ENCODE measurements at regions not wholly inside any gene's neighbourhood (a gene's known extent, or its start where the extent isn't known, plus 50 kb on each side); places are given as distances from the start of the nearest gene placed in this dataset.

DNA sequence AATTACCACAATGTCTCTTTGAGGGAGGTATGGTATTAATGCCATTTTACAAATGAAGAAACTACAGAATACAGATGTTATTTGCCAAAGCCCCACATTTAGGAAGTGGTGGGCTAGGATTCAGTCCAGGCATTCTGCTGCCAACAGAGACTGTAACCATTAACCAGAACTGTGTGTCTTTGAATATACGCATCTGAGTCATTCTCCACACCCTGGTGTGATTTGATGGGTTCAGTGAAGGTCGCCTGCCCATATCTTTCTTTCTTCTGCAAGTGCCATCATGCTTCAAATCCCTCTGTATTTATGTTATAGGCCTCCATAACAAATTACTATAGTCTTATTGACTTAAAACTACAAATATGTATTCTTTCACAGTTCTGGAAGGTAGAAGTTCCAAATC is 479.0 kb upstream of the DCC start (continued):
- no peak for TF ChIP-seq FOXS1 (CRISPR knock-in tag; IDR thresholded peaks at IDR 0.05)
- no peak for TF ChIP-seq FOSL2 (IDR thresholded peaks at IDR 0.05)
- no peak for TF ChIP-seq FOSL2 (CRISPR knock-in tag; IDR thresholded peaks at IDR 0.05)

DNA sequence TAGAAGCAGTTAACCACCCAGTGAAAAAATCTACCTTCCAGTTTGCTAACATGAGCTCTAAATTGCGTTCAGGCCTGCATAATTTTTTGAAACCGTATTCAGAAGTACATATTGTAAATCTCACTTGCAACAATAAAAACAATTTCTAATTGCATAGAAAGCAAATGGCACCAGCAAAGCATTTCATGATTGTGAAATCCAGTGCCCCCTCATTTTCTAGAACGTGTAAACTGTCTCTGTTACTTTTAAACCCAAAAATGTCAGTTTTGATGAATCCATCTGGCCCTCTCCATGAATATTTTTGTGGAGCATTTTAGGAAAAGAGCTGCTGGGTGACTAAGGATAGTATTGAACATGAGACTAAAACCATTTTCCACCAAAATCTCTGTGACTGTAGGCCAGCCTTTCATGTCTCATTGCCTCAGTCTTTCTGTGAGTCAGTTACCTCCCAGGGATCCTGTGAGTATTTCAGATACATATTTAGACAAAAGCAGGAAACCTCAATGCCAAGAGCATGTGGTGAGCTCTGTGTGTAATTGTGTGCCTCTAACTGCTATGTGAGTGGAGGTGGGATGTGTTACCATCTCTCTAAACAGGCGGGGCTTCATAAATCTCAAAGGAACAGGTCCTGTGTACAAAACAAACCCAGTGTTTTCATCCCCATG is 477.8 kb upstream of the DCC start:
- FAIRE-seq (no peak), DNase-seq (ENCODE audit: low read depth in 1 of 2, low spot score in 1 of 2) (no peak), ATAC-seq (no peak)
- Histone ChIP-seq H3K4me1 (no peaks in the 10 kb centered on the region), H3K4me2 (no peak overlapping the region), H3K27ac (no peak overlapping the region), H3K4me3 (no peak overlapping the region), H3K9me3 (no peaks in the 10 kb centered on the region)
- ChIA-PET CTCF (no interaction called here), POLR2A (no interaction called here)
- 5% methylated on average over 4 of the region's 4 CpGs for WGBS (ENCODE audit: missing lambda C conversion rate)
- TF ChIP-seq KDM5A (IDR thresholded peaks at IDR 0.05) (no peak), CBX2 (IDR thresholded peaks at IDR 0.05; ENCODE audit: borderline replicate concordance, low read depth) (no peak), ZNF302 (CRISPR knock-in tag; IDR thresholded peaks at IDR 0.05) (no peak), MAFK (IDR thresholded peaks at IDR 0.05; ENCODE audit: partially characterized antibody) (no peak)
- TF ChIP-seq, protein P1, sequence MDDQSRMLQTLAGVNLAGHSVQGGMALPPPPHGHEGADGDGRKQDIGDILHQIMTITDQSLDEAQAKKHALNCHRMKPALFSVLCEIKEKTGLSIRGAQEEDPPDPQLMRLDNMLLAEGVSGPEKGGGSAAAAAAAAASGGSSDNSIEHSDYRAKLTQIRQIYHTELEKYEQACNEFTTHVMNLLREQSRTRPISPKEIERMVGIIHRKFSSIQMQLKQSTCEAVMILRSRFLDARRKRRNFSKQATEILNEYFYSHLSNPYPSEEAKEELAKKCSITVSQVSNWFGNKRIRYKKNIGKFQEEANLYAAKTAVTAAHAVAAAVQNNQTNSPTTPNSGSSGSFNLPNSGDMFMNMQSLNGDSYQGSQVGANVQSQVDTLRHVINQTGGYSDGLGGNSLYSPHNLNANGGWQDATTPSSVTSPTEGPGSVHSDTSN (IDR thresholded peaks at IDR 0.05), result no peak
- TF ChIP-seq, protein P2, sequence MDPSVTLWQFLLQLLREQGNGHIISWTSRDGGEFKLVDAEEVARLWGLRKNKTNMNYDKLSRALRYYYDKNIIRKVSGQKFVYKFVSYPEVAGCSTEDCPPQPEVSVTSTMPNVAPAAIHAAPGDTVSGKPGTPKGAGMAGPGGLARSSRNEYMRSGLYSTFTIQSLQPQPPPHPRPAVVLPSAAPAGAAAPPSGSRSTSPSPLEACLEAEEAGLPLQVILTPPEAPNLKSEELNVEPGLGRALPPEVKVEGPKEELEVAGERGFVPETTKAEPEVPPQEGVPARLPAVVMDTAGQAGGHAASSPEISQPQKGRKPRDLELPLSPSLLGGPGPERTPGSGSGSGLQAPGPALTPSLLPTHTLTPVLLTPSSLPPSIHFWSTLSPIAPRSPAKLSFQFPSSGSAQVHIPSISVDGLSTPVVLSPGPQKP (IDR thresholded peaks at IDR 0.05; ENCODE audit: low read depth, low read length), result no peak
- TF ChIP-seq, protein P3, sequence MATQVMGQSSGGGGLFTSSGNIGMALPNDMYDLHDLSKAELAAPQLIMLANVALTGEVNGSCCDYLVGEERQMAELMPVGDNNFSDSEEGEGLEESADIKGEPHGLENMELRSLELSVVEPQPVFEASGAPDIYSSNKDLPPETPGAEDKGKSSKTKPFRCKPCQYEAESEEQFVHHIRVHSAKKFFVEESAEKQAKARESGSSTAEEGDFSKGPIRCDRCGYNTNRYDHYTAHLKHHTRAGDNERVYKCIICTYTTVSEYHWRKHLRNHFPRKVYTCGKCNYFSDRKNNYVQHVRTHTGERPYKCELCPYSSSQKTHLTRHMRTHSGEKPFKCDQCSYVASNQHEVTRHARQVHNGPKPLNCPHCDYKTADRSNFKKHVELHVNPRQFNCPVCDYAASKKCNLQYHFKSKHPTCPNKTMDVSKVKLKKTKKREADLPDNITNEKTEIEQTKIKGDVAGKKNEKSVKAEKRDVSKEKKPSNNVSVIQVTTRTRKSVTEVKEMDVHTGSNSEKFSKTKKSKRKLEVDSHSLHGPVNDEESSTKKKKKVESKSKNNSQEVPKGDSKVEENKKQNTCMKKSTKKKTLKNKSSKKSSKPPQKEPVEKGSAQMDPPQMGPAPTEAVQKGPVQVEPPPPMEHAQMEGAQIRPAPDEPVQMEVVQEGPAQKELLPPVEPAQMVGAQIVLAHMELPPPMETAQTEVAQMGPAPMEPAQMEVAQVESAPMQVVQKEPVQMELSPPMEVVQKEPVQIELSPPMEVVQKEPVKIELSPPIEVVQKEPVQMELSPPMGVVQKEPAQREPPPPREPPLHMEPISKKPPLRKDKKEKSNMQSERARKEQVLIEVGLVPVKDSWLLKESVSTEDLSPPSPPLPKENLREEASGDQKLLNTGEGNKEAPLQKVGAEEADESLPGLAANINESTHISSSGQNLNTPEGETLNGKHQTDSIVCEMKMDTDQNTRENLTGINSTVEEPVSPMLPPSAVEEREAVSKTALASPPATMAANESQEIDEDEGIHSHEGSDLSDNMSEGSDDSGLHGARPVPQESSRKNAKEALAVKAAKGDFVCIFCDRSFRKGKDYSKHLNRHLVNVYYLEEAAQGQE (IDR thresholded peaks at IDR 0.05), result no peak

DNA sequence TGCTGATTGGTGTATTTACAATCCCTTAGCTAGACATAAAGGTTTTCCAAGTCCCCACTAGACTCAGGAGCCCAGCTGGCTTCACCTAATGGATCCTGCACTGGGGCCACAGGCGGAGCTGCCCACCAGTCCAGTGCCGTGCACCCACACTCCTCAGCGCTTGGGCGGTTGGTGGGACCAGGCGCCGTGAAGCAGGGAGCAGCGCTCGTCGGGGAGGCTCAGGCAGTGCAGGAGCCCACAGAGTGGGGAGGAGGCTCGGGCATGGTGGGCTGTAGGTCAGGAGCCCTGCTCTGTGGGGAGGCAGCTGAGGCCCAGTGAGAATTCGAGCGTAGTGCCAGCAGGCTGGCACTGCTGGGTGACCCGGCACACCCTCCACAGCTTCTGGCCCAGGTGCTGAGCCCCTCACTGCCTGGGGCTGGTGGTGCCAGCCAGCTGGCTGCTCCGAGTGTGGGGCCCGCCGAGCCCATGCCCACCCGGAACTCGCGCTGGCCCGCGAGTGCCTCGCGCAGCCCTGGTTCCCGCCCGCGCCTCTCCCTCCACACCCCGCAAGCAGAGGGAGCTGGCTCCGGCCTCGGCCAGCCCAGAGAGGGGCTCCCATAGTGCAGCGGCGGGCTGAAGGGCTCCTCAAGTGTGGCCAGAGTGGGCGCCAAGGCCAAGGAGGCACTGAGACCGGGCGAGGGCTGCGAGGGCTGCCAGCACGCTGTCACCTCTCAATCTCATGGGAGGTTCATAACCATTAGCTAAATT is 475.6 kb upstream of the DCC start:
- ATAC-seq (no peak), DNase-seq (ENCODE audit: low read depth in 1 of 2, low spot score in 1 of 2) (no peak), FAIRE-seq (no peak)
- ChIA-PET POLR2A (no interaction called here), CTCF (no interaction called here)
- no peak overlapping the region for H3K4me3 ChIP-seq
- H3K27ac ChIP-seq, result no peak overlapping the region
- WGBS (ENCODE audit: missing lambda C conversion rate), result 75% methylated on average over 4 of the region's 36 CpGs
- no peaks in the 10 kb centered on the region for H3K9me3 ChIP-seq
- no peak for TF ChIP-seq RCOR1 (IDR thresholded peaks at IDR 0.05; ENCODE audit: low read depth, low read length)
- TF ChIP-seq NR3C1 (IDR thresholded peaks at IDR 0.05), result no peak
- TF ChIP-seq ESRRA (IDR thresholded peaks at IDR 0.05; ENCODE audit: borderline replicate concordance, low read length), result no peak
- no peak for TF ChIP-seq JUN (IDR thresholded peaks at IDR 0.05)
- TF ChIP-seq HDAC2 (IDR thresholded peaks at IDR 0.05), result no peak
- TF ChIP-seq FOSB (CRISPR knock-in tag; IDR thresholded peaks at IDR 0.05), result no peak
- no peak for TF ChIP-seq RARB (CRISPR knock-in tag; IDR thresholded peaks at IDR 0.05)
- no peak for TF ChIP-seq HOXA7 (CRISPR knock-in tag; IDR thresholded peaks at IDR 0.05)
- TF ChIP-seq CBX2 (IDR thresholded peaks at IDR 0.05; ENCODE audit: borderline replicate concordance, low read depth), result no peak
- H3K4me1 ChIP-seq, result no peaks in the 10 kb centered on the region
- no peak overlapping the region for H3K4me2 ChIP-seq

Measured in A549 (cell line).